Heart left ventricle (tissue), 16 donors: ENCODE measurements at regions not wholly inside any gene's neighbourhood (a gene's known extent, or its start where the extent isn't known, plus 50 kb on each side); places are given as distances from the start of the nearest gene placed in this dataset.

Experiments used
- ATAC-seq, 4 donors: fragments of 200-7000 bp; cut with Tn5 transposase; one replicate each; pipeline ENCODE4 v1.9.1; 2020 to 2022; ENCODE audit warnings: moderate library complexity in 4 of 4, mild to moderate bottlenecking in 3 of 4, moderate number of reproducible peaks in 1 of 4
- DNase-seq, 5 donors: peaks; one replicate each; pipeline ENCODE4 v3.0.0-alpha.2; 2020
- H3K27ac ChIP-seq, 12 donors: fragments of 200-600 bp; sonication (generic) in 4 of 12; one replicate each; pipeline versions ENCODE4 v1.5.0 to v1.8.0; 2016 to 2022; ENCODE audit warnings: mild to moderate bottlenecking in 2 of 12
- H3K27me3 ChIP-seq, 9 donors: fragments of 200-600 bp; sonication (generic) in 2 of 9; one replicate each; pipeline versions ENCODE4 v1.5.1 to v1.8.0; 2016 to 2022; ENCODE audit warnings: mild to moderate bottlenecking in 3 of 9
- H3K36me3 ChIP-seq, 9 donors: fragments of 200-600 bp; sonication (generic) in 2 of 9; one replicate each; pipeline versions ENCODE4 v1.5.0 to v1.8.0; 2018 to 2022; ENCODE audit warnings: mild to moderate bottlenecking in 2 of 9
- H3K4me1 ChIP-seq, 12 donors: fragments of 200-600 bp; sonication (generic) in 4 of 12; one replicate each; pipeline versions ENCODE4 v1.5.0 to v1.8.0; 2016 to 2022; ENCODE audit warnings: mild to moderate bottlenecking in 3 of 12
- H3K4me3 ChIP-seq, 12 donors: fragments of 200-600 bp; sonication (generic) in 4 of 12; one replicate each; pipeline versions ENCODE4 v1.5.0 to v1.8.0; 2017 to 2022; ENCODE audit warnings: mild to moderate bottlenecking in 9 of 12, moderate library complexity in 4 of 12
- H3K9me3 ChIP-seq, 12 donors: fragments of 200-600 bp; sonication (generic) in 4 of 12; one replicate each; pipeline versions ENCODE4 v1.5.0 to v1.8.0; 2016 to 2022; ENCODE audit warnings: mild to moderate bottlenecking in 1 of 12
- POLR2A ChIP-seq, 2 donors: fragments of 450-650 bp; IDR thresholded peaks; one replicate each; pipeline ENCODE4 v1.6.1; 2017; ENCODE audit warnings: antibody characterized with exemption in 2 of 2, mild to moderate bottlenecking in 2 of 2, moderate library complexity in 2 of 2
- WGBS, 4 donors: extraction: QIAGEN DNeasy Blood & Tissue Kit in 2 of 4; methylation state at CpG; one replicate each; pipeline versions ENCODE4 v1.1.5 to v1.1.7; 2013 to 2018; 5-methylcytosine and 5-hydroxymethylcytosine counted together
- intact Hi-C, 10 donors: fragments of 100-400 bp; cut with DNase I; formaldehyde crosslinking; loops; one replicate each; pipeline versions ENCODE4 v1.11.1 to v1.14.2; 2022
- TF ChIP-seq, protein P1 (sequence below), 12 donors: fragments of 200-600 bp; sonication (generic) in 4 of 12; IDR thresholded peaks; one replicate each; pipeline versions ENCODE4 v1.5.0 to v1.8.0; 2018 to 2022; ENCODE audit warnings: antibody characterized with exemption in 12 of 12, mild to moderate bottlenecking in 5 of 12
- donor health status: ischemic (EF 13 %, LVEDD 7.1; RV severe dilation, severe dysfunction).
- donor health status: healthy with polysubstance abuse.
- donor health status: DM: no; HTN: yes; CAD: no.
- donor health status: DM: no; HTN: no; CAD: no.
- donor health status: ischemic (EF 25% LVEDD 6.9; RV normal size, moderate dysfunction).
- donor health status: ischemic (EF 25% LVEDD 5.7; RV mildly dilated, moderate dysfunction).
- donor health status: healthy.
- donor health status: DM: yes; HTN: yes; CAD: no.
- donor health status: ischemic (EF 35%, LVEDD 5.7; RV mildly dilated, moderate dysfunction).
- donor health status: nonischemic (EF 11% LVEDD 7.7; RV severe dilation, severe dysfunction).
- donor health status: DM: yes; HTN: yes; CAD: no.
- donor health status: PGD.
- donor health status: ischemic (EF 29% LVEDD 5.4; RV normal size, mild dysfunction).
- donor health status: nonischemic (EF 23%, LVEDD 6.1; RV moderate dilation, normal function).

DNA sequence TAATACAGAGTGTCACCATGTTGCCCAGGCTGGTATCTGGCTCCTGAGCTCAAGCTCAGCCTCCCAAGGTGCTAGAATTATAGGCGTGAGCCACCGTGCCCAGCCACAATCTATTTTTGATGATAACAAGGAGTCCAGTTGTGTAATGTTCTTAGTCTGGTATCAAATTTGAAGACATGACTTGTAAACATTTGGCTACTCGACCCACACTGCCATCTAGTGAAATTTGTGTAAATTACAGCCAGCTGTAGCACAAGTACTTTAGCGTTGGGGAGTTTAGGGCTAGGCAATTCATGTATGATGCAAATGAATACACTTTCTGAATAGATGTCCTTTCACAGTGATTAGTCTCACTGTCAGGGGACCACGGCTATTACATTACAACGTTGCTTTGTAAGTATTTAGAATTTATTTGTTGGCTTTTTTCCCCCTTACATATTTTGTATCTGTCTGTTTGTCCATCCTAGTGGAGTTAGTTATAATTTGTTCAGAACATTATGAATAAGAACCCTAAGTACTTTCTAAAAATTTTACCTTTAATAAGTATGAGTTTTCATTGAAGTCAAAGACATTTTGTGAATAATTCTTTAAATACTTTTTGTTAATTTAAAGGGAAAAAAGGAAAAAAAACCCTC is 139.7 kb downstream of the PRDM13 start:
- TF ChIP-seq POLR2A (IDR thresholded peaks at IDR 0.05), result no peak
- TF ChIP-seq, protein P1, sequence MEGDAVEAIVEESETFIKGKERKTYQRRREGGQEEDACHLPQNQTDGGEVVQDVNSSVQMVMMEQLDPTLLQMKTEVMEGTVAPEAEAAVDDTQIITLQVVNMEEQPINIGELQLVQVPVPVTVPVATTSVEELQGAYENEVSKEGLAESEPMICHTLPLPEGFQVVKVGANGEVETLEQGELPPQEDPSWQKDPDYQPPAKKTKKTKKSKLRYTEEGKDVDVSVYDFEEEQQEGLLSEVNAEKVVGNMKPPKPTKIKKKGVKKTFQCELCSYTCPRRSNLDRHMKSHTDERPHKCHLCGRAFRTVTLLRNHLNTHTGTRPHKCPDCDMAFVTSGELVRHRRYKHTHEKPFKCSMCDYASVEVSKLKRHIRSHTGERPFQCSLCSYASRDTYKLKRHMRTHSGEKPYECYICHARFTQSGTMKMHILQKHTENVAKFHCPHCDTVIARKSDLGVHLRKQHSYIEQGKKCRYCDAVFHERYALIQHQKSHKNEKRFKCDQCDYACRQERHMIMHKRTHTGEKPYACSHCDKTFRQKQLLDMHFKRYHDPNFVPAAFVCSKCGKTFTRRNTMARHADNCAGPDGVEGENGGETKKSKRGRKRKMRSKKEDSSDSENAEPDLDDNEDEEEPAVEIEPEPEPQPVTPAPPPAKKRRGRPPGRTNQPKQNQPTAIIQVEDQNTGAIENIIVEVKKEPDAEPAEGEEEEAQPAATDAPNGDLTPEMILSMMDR (IDR thresholded peaks at IDR 0.05), result peak; percentile 64 to 91 (median 82)

DNA sequence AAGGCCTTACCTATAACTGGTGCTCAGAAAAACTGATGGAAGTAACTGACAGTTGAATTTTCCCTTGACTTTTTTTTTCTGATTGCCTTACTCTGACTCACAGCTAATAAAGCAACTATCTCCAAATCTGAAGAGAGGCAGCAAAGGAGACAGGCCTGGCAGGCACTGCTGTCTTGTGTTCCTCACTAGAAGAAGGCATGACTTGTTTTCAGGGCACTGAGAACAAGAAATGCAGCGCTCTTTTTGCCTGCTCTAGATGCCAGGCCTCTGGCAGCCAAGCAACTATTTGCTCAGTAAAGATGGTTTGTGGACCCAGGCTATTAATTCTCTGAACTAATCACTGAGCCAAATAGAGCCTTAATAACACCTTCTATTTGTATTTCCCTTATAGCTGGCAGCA is 155.1 kb downstream of the PRDM13 start:
- TF ChIP-seq POLR2A (IDR thresholded peaks at IDR 0.05), result no peak
- TF ChIP-seq, protein P1 (IDR thresholded peaks at IDR 0.05), result no peak
- WGBS, 4 donors, result 67 to 89% (median 74%) methylated on average over 1 of the region's 1 CpG
- ATAC-seq, result no peak
- no peaks in the 10 kb centered on the region for H3K4me1 ChIP-seq
- H3K27ac ChIP-seq, result no peak overlapping the region
- intact Hi-C loops, result no loop called here
- H3K4me3 ChIP-seq, result no peak overlapping the region
- DNase-seq, result no peak
- peaks cover 0 to 15% (median 0%) of the 10 kb centered on the region in 9 donors for H3K27me3 ChIP-seq
- H3K9me3 ChIP-seq, result no peaks in the 10 kb centered on the region
- H3K36me3 ChIP-seq, result no peaks in the 10 kb centered on the region

More for the DNA sequence above, 139.7 kb downstream of the PRDM13 start:
- intact Hi-C loops, result loop anchor here (1.0 to 10.0 kb wide), 8 partner anchors 152 to 412 kb away; no protein-coding TSS in a partner anchor
- DNase-seq (peak in 3 of 5 donors; percentile 17 to 43 (median 33)), ATAC-seq (peak in 3 of 4 donors; percentile 60 to 72 (median 70))
- H3K27me3 ChIP-seq, result peaks cover 0 to 24% (median 0%) of the 10 kb centered on the region in 9 donors
- no peak overlapping the region for H3K27ac ChIP-seq
- H3K36me3 ChIP-seq, result no peaks in the 10 kb centered on the region
- no peak overlapping the region for H3K4me3 ChIP-seq
- H3K4me1 ChIP-seq, result peaks cover 0 to 3% (median 0%) of the 10 kb centered on the region in 12 donors
- WGBS, 4 donors, result 0 to 1% (median 0%) methylated on average over 6 of the region's 6 CpGs
- H3K9me3 ChIP-seq, result no peaks in the 10 kb centered on the region

DNA sequence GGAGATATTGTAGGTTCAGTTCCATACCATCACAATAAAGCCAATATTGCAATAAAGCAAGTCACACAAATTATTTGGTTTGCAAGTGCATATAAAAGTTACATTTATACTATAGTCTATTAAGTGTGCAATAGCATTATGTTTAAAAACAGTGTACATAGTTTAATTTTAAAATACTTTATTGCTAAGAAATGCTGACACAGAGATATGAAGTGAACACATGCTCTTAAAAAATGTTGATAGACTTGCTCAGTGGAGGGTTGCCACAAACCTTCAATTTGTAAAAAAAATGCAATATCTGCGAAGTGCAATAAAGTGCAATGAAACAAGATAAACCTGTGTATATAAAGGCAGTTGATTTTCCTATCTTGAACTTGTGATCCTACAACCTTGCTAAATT is 161.5 kb downstream of the PRDM13 start:
- Histone ChIP-seq H3K4me1 (no peaks in the 10 kb centered on the region), H3K9me3 (peaks cover 0 to 7% (median 0%) of the 10 kb centered on the region in 12 donors), H3K36me3 (no peaks in the 10 kb centered on the region), H3K27ac (no peak overlapping the region), H3K4me3 (no peak overlapping the region), H3K27me3 (no peaks in the 10 kb centered on the region)
- intact Hi-C loops, result no loop called here
- no peak for ATAC-seq
- WGBS, 4 donors, result 68 to 88% (median 76%) methylated on average over 1 of the region's 1 CpG
- no peak for DNase-seq
- TF ChIP-seq, protein P1 (IDR thresholded peaks at IDR 0.05), result no peak
- no peak for TF ChIP-seq POLR2A (IDR thresholded peaks at IDR 0.05)

- H3K9me3 ChIP-seq, result peaks cover 0 to 7% (median 0%) of the 10 kb centered on the region in 12 donors
- peaks cover 0 to 16% (median 0%) of the 10 kb centered on the region in 9 donors for H3K27me3 ChIP-seq
- ATAC-seq, result no peak
- no peak for DNase-seq
- H3K27ac ChIP-seq, result no peak overlapping the region
- no peaks in the 10 kb centered on the region for H3K4me1 ChIP-seq
- TF ChIP-seq POLR2A (IDR thresholded peaks at IDR 0.05), result no peak
- TF ChIP-seq, protein P1 (IDR thresholded peaks at IDR 0.05), result no peak
- 62 to 89% (median 83%) methylated on average over 5 to 9 of the region's 9 CpGs for WGBS, 4 donors
- H3K4me3 ChIP-seq, result no peak overlapping the region
- intact Hi-C loops, result no loop called here
- H3K36me3 ChIP-seq, result no peaks in the 10 kb centered on the region
Measured at GRCh38 chr6:99779631-99780555, 173.3 kb downstream of the PRDM13 start.
